ENCODE measurements at regions not wholly inside any gene's neighbourhood (a gene's known extent, or its start where the extent isn't known, plus 50 kb on each side); places are given as distances from the start of the nearest gene placed in this dataset.

DNA sequence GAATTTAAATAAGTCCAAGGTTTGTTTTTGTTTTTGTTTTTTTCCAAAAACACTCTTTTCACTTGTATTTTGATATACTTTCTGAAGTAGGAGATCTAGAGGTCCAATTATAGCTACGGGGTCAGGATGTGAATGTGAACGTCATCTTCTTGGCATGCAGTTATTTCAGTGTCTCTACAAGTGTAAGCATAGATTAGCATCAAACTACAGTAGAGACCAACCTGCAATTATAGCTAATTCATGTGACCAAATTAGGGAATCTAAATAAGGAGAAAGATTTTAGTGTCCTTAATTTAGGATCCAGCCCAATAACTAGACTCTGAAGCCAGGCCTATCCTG is 107.3 kb upstream of the PALMD start:
- TF ChIP-seq, protein P1, sequence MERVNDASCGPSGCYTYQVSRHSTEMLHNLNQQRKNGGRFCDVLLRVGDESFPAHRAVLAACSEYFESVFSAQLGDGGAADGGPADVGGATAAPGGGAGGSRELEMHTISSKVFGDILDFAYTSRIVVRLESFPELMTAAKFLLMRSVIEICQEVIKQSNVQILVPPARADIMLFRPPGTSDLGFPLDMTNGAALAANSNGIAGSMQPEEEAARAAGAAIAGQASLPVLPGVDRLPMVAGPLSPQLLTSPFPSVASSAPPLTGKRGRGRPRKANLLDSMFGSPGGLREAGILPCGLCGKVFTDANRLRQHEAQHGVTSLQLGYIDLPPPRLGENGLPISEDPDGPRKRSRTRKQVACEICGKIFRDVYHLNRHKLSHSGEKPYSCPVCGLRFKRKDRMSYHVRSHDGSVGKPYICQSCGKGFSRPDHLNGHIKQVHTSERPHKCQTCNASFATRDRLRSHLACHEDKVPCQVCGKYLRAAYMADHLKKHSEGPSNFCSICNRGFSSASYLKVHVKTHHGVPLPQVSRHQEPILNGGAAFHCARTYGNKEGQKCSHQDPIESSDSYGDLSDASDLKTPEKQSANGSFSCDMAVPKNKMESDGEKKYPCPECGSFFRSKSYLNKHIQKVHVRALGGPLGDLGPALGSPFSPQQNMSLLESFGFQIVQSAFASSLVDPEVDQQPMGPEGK (CRISPR knock-in tag; IDR thresholded peaks at IDR 0.05), result no peak
- TF ChIP-seq ZNF558 (CRISPR knock-in tag; IDR thresholded peaks at IDR 0.05; ENCODE audit: borderline replicate concordance) (no peak), NR3C1 (CRISPR knock-in tag; IDR thresholded peaks at IDR 0.05) (no peak), ZNF879 (CRISPR knock-in tag; IDR thresholded peaks at IDR 0.05) (no peak), DPF2 (CRISPR knock-in tag; IDR thresholded peaks at IDR 0.05; ENCODE audit: borderline replicate concordance, low read depth) (no peak), FIP1L1 (IDR thresholded peaks at IDR 0.05; ENCODE audit: borderline replicate concordance, insufficient read depth, low read depth, low read length) (no peak), MATR3 (CRISPR knock-in tag; IDR thresholded peaks at IDR 0.05) (no peak), KAT2B (IDR thresholded peaks at IDR 0.05; ENCODE audit: borderline replicate concordance, low read depth, low read length) (no peak), EEA1 (CRISPR knock-in tag; IDR thresholded peaks at IDR 0.05; ENCODE audit: borderline replicate concordance) (no peak), DNMT1 (CRISPR knock-in tag; IDR thresholded peaks at IDR 0.05) (no peak)
- TF ChIP-seq, protein P2, sequence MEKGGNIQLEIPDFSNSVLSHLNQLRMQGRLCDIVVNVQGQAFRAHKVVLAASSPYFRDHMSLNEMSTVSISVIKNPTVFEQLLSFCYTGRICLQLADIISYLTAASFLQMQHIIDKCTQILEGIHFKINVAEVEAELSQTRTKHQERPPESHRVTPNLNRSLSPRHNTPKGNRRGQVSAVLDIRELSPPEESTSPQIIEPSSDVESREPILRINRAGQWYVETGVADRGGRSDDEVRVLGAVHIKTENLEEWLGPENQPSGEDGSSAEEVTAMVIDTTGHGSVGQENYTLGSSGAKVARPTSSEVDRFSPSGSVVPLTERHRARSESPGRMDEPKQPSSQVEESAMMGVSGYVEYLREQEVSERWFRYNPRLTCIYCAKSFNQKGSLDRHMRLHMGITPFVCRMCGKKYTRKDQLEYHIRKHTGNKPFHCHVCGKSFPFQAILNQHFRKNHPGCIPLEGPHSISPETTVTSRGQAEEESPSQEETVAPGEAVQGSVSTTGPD (CRISPR knock-in tag; IDR thresholded peaks at IDR 0.05), result no peak
- TF ChIP-seq, protein P3, sequence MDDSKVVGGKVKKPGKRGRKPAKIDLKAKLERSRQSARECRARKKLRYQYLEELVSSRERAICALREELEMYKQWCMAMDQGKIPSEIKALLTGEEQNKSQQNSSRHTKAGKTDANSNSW (CRISPR knock-in tag; IDR thresholded peaks at IDR 0.05; ENCODE audit: borderline replicate concordance), result no peak
